Stimulated activated CD4-positive, alpha-beta T cell treated with anti-CD3 and anti-CD28 coated beads, TNF-alpha, amount 100 ng/mL, for 48 hours (primary cell): ENCODE measurements at regions not wholly inside any gene's neighbourhood (a gene's known extent, or its start where the extent isn't known, plus 50 kb on each side); places are given as distances from the start of the nearest gene placed in this dataset.

ENCODE experiments used
- DNase-seq, 3 donors: peaks; one replicate each; pipeline ENCODE4 v3.0.0-alpha.2; 2020; ENCODE audit warnings: low read depth in 3 of 3

DNA sequence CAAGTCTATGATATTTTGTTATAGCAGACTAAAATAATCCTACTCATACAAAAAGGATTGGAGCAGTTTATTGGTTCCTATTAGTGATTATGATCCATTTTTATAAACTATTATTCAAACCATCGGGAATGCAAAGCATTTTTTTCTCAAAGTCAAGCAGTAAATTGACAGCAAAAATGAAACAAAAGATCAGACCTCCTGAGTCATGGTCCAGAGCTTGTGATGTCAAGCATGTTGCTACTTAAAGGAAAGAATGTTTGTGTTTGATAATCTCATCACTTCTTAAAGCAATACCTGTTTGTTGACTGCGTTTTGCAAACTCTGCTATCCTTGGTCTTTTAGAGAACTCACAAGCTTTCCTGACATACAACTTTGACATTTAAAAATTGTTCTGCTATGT is 204.4 kb downstream of the SAMD5 start:
- no peak for DNase-seq

DNA sequence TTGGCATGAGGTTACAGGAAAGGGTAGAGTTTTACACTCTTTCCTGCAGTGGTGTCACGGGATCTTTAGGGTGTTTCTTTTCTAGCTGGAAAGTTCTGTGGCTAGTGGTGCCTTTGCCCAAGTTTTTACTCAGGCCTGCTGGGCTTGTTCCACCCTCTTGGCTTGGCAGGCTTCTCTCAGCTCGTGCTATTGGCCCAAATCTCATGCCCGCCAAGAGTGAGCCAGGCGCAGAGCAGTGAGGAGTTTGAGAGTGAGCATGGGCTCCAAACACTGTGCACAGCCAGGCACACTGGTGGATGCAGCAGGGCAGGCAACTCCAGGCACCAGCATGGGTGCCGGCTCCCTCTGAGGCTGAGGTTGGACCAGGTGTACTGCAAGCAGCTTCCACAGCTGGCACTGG is 206.5 kb downstream of the SAMD5 start:
- no peak for DNase-seq

DNA sequence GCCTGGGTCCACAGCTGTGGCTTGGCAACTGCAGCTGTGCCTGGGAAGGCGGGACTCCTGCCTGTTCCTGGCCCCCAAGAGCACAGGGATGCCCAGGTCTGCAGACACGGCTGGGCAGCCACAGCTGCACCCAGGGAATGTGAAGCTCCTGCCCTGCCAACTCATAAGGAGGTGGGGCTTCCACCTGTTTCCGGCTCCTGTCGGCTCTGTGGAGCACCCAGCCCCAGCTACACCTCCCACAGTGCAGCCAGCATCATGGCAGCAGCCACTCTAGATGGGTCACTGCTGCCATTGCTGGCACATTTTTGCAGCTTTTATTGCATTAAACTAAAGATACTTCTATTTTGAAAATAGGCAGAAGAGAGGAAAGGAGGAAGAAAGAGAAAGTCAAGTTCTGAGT is 207.9 kb downstream of the SAMD5 start:
- no peak for DNase-seq

DNA sequence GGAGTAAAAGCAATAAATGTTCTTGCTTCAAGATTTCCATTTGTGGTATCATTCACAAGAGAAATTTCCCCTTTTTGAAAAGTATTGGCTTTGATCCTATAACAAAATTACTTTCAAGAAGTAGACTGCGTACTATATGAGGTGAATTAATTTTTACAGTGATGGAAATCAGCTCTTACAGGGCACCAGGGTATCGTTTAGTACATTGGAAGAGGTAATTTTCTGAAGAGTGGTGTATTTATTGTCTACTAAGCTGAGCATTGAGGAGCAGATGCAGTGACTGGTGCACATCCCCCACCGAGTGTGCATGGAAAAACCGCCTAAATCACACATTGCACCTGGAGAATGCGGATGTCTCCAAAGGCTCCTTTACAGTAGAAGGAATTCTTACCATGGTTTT is 209.5 kb downstream of the SAMD5 start:
- no peak for DNase-seq

DNA sequence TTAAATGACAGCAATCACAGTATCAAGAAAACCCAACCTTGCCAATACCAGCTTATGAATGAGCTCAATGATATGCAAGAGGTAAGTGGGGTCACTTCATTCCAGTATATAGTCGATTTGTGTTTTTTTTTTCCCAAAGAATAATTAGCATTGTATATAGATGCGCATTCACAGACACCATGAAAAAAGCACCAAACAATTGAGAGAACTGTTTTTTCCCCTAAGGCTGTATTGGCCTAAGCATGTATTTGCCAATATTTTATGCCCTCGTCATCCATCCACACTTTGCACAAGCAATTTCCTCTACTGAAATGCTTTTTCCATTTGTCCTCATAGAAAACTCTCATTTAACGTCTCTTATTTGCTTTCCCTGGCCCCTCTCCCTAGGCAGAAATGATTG is 213.7 kb downstream of the SAMD5 start:
- DNase-seq: no peak

DNA sequence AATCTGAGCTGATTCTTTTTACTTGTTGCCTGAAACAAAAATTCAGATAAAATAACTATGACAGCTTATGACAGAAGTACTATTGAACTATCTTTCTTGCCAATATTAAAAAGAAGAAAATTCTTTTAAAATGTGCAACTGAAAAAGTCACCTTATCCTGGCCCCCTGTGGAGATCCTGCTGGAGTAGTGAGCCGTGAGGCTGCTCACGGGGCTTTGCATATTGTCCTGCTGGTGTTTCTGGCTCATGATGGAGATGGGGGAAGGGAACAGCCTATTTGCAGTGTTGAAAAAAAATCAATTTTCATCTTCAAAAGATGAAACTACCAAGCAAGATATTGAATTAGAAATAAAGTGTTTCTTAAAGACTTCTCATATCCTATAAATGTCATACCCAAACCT is 216.0 kb downstream of the SAMD5 start:
- no peak for DNase-seq

DNA sequence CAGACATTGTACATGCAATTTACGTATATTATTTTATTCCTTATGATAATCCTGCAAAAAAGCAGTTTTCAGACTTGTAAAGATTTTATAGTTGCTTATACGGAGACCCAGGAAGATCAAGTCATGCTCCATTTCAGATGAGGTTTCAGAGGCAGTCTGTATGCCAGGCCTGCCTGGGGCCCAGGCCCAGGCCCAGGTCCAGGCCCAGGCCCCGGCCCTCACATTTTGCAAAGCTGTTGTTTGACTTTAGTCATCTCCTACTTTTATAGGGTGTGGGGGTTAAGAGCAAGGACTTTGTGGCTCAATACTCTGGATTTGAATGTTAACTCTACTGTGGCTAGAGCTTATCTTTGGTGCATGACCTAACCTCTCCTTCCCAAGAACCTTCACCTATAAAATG is 217.9 kb downstream of the SAMD5 start:
- DNase-seq: no peak

DNA sequence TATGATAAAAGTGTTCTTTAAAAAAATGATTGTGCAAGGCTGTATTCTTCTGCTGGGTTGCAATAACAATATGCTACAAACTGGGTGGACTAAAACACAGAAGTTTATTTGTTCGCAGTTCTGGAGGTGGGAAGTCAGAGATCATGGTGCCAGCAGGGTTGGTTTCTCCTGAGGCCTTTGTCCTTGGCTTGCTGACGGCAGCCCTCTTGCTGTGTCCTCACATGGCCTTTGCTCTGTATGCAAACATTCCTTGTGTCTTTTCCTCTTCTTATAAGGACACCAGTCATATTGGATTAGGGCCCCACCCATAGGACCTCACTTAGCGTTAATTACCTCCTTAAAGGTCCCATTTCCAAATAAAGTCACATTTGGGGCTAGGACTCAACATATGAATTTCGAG is 220.4 kb downstream of the SAMD5 start:
- no peak for DNase-seq

DNA sequence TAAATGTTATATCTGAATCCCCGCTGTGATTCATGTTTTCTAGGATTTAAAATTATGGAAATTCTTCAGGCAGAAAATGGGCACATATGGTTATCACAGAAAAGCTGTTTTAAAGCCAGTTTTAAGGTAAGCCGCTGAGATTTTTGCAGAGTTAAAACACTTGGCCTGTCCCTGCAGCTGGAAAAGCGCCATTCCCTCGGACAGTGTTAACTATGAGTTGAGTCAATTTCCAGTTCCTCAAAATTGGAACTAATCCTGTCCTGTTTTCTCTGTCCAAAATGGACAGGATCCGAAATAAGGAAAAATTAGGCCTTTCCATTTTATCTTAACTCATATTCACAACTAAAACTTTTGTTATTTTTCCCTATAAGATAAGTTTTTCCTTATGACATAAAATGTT is 225.2 kb downstream of the SAMD5 start:
- DNase-seq: no peak

DNA sequence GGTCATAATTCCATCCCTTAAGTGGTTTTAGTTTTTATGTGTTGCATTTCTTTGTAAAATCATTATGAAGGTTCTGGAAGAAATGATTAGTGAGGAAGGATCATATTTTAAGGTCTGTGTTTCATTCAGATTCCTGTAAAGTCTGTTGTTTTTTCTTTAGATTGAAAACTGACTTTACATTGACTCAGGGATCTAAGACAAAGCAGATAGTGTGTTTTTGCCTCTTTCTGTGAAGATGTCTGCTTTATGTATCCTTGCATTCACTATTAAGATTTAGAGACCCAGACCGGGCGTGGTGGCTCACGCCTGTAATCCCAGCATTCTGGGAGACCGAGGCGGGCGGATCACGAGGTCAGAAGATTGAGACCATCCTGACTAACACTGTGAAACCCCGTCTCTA is 225.7 kb downstream of the SAMD5 start:
- DNase-seq: no peak

DNA sequence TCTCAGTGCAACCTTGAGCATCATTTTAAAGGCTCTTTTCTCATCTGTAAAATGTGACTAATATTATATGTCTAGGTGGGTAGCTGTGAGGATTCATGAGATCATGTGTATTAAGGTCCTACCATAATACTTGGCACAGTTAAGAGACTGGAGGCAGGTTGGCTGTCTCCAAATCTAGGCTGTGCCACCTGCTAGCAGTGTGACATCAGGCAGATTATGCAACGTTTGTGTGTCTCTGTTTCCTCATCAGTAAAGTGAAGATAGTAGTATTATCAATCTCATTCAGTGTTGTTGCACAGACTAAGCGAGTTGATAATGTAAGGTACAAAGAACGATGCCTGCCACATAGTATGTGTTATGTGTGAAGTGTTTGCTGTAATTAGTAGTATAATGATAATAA is 227.4 kb downstream of the SAMD5 start:
- DNase-seq: no peak

DNA sequence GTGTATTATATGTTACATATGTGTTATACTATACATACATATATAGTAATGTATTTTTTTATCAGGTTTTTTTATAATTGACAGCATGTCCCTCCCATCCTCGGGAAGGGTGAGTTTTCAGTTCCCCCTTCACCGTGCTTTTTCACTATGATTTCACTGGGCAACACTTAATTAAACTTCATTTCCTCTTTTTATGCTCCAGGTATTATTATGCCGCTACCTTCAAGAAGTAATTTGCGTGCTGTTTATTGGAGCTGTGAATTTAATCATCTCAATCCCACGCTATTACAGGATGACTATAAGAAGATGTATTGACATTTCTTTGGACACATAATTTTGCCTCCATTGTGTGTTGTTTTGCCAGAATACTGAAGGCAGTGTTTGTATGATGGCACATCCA is 228.6 kb downstream of the SAMD5 start:
- no peak for DNase-seq

DNA sequence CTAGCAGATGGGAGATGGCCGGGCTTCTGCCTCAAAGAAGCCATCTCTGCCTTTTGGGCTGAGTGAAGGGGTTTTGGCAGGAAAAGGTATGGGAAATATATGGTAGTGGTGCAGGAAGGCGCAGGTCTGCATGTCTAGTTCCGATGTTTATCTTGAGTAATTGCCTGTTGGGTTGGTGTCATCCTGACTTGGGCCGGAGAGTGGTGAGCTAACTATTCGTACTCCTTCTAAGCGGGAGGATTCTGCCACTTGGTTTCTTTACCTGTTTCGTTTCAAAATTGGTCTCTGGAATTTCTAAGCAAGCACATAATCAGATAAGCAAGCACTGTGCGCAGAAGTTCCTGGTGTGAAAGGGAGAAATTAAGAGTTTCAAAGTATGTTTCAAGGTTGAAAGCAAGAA is 229.6 kb downstream of the SAMD5 start:
- no peak for DNase-seq

DNA sequence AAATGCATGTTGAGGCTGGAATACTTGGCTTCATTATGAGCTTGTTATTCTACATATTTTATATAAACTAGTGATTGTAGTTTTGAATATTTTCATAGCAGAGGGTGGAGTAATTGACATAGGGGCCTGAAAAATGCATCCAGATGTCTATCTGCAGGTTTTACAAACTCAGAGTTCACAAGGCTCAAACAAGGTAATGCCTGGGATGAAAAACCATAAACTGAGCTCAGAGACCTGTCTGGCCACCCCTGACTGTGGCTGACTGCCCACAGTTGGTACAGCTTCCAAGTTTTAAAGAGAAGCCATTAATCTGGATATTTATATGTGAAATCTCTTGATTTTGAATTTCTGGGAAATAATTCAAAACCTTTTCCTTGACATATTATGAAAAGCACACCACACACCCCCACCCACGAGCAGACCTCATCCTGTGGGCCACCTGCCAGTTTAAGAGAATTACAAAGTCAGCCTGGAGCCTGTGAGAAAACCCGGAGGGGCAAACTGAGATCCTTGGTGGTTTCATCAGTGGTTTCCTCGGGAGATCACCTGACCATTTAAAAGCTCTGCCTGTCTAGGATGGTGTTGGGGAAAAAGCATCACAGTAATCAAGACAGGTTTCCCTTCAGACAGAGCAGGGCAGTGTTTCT is 230.1 kb downstream of the SAMD5 start:
- DNase-seq: no peak

DNA sequence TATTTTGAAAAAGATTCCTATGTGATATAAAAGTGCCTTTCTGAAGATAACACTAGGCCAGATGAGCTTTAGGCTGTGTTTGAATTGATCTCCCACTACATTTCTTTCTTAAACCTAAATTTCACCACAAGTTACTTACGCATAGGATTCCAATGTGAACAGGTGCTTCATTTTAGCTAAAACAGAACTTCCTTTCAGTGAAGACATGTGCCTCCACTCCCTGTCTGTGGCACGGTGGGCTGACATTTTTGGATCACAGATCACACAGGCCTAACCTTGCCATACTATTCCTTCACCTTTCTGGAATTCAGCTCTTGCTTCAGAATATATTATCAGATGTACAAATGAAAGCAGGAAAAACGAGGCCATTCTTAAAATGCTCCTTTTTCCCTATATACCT is 231.8 kb downstream of the SAMD5 start:
- no peak for DNase-seq

DNA sequence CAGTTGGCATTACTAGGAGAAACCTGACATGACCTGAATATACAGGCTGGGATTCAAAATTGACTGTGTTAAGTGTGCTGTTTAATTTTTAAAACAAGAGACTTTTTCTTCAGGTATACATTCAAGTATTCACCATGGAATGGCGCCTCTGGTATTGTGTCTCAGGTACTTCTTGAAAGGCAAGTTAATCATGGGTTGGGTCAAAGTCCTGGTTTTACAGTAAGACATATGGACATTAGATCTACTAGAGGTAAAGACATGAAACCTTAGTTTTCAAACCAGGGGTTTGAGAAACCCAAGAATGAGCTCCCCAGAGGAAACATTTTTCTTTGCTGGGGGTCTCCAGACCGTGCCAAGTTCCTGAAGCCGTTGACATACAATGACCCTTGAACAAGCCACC is 232.4 kb downstream of the SAMD5 start:
- no peak for DNase-seq

DNA sequence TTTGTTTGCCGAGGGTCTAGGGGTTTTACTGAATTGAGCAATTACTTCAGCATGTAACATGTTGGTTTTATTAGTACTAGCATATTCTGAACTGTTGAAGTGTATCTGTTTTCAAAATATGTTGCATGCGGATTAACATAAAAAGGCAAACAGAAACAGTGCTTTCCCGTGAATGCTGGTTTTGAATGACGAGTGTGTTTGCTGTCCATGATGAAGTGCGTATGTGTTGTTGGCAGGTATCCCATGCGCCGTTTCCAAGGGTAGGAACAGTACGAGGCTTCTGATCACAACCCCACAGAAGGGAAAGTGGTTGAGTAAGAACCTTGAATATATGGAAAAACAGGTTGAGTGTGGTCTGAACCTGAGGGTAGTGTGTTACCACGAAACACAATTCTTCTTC is 232.9 kb downstream of the SAMD5 start:
- DNase-seq: no peak

DNA sequence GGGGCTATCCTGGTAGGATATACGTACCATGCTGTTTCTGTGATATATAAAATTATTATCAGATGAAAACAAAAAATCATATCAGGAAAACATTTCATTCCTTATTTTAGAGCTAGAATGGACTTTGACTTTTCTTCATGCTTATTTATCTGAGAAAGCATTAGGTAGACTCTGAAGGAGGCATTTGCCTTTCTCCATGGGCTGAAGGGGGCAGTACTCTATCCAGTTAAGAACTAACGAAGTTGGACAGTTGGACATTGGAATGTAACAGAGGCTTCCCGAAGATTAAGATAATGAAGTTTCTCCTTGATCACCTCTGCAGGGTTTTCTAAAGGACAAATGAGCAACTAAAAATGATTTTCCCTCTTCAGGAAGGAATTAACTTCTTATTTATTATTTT is 233.9 kb downstream of the SAMD5 start:
- DNase-seq: no peak

DNA sequence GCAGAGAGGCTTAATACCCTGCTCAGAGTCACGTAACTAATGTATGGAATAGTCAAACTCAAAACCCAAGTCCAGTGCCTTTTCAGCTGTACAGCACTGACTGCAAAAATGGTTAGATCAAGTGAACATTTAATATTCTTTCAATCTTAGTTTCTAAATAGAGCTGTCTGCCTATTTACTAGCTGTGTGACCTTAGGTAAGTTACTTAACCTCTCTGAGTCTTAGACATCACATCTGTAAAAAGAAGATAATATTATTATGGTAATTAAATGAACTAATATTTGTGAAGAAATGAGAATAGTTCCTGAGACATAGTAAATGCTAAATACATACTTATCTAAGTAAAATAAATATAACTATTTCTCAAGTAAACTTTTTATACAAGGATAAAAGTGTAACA is 235.5 kb downstream of the SAMD5 start:
- DNase-seq: no peak

DNA sequence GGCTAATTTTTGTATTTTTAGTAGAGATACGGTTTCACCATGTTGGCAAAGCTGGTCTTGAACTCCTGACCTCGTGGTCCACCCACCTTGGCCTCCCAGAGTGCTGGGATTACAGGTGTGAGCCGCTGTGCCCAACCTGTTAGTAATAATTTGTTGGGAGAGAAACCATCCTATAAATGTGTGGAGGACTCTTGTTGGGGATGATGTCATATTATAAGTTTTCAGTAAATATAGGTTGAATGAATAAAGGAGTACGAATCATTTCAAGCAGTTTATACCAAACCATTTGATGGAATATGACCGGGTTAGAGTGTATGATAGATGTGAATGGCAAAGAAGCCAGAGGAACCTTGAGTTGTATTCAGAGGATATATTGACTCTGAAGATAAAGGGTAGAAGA is 240.8 kb downstream of the SAMD5 start:
- DNase-seq: no peak

DNA sequence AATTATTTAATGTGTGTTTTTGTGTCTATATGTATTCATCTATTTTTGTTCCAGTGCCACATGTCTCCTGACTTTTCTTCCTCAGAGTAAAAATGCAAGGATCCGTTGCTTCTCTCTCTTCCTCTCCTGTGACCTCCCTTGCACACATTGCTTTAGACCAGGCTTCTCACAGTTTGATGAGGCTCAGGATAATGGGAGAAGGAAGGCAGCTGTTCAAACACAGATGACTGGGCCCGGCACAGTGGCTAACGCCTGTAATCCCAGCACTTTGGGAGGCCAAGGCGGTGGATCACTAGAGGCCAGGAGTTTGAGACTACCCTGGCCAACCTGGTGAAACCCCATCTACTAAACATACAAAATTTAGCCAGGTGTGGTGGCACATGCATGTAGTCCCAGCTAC is 241.9 kb downstream of the SAMD5 start:
- DNase-seq: no peak

DNA sequence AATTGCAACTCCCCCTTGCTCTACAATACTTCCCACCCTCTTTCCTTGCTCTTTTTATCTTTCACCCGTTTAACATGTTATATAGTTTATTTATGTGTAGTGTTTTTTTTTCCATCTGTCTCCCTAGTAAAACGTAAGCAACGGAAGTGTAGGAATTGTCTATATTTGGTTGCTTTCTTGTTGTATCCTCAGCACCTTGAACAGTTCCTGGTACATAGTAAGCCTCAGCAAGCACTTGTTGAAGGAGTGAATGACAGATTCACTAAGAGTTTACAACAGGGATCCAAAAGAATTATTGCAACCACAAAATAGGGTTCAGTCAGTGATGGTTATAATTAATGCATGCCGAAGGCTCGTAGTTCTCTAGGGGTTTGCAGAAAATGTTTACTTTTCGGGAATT is 242.7 kb downstream of the SAMD5 start:
- no peak for DNase-seq

DNA sequence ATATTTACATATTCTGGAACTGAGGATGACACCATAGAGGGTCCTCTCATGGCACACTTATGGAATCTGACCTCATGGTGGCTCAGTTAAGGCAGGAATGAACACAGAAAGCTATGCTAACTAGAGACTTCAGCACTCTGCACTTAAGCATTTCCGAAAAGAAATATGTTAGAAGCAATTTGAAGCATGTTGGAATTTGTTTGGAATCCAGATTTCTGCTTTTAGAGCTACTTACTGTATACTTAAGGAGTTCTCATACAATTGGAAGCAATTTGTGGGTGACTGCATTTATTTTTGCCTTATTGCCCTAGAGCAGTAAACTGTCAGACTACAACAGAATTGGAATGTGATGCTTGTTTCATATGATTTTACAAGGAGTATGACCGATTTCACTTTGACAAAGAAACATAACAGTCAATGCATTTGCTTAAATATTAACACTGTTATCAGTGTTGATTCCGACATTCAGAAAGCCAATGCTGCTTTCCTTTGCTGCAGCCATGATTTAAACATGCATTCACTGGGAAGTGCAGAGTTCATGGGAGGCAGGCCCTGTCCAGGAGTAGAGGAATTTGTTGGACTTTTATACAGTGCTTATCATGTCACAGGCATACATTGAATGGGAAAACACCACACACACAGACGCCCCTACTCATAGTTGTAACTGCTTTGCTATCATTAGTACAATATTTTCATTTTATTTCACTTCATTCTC is 244.4 kb downstream of the SAMD5 start:
- DNase-seq: no peak

DNA sequence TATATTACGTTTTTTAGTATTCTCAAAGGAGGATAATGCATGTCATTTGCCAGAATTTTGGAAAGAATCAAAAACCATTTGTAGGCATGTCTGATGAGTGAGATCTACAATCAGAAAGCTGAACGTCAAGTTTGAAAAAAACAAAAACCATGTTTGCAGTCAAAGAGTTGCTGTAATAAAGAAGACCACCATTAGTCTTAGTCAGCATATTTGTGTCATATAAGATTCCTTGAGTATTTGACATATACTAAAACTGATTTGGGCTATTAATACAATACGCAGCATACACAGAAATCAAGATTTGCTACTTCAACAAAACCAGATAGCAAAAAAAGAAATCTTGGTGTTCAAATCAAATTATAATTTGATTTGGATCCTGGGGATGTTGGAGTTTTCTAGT is 247.5 kb downstream of the SAMD5 start:
- DNase-seq: no peak
